Suprapubic skin (tissue), 3 donors: ENCODE measurements at regions not wholly inside any gene's neighbourhood (a gene's known extent, or its start where the extent isn't known, plus 50 kb on each side); places are given as distances from the start of the nearest gene placed in this dataset.

ENCODE experiments used
- CTCF ChIP-seq, 2 donors: fragments of 200-600 bp in 1 of 2; fragments of 450-650 bp in 1 of 2; sonication (generic) in 1 of 2; IDR thresholded peaks; one replicate each; pipeline ENCODE4 v1.5.1; 2016 to 2019; ENCODE audit warnings: antibody characterized with exemption in 2 of 2, mild to moderate bottlenecking in 1 of 2, moderate library complexity in 1 of 2
- POLR2A ChIP-seq, 2 donors: fragments of 450-650 bp; IDR thresholded peaks; one replicate each; pipeline ENCODE4 v1.6.1; 2017; ENCODE audit warnings: antibody characterized with exemption in 2 of 2, mild to moderate bottlenecking in 2 of 2, moderate library complexity in 2 of 2

- TF ChIP-seq CTCF (IDR thresholded peaks at IDR 0.05) (no peak), POLR2A (IDR thresholded peaks at IDR 0.05) (no peak)
Measured at GRCh38 chr2:175853616-175853890, 148.5 kb downstream of the LNPK start.
